ENCODE measurements at regions not wholly inside any gene's neighbourhood (a gene's known extent, or its start where the extent isn't known, plus 50 kb on each side); places are given as distances from the start of the nearest gene placed in this dataset.

GRCh38 chr5:17075236-17075635 lies 139.1 kb upstream of the MYO10 start:
- DNase-seq (no peak), ATAC-seq (no peak)
- no peak overlapping the region for H3K4me3 Mint-ChIP-seq
- no peaks in the 10 kb centered on the region for H3K9me3 Mint-ChIP-seq
- no peaks in the 10 kb centered on the region for H3K27me3 Mint-ChIP-seq
- no peak for TF ChIP-seq CTCF (IDR thresholded peaks at IDR 0.05)
- no peaks in the 10 kb centered on the region for H3K36me3 Mint-ChIP-seq (ENCODE audit: low read depth)
- POLR2A ChIA-PET, result no interaction called here
- no peak overlapping the region for H3K27ac Mint-ChIP-seq
- intact Hi-C loops (cut with micrococcal nuclease), result no loop called here
- CTCF ChIA-PET, result no interaction called here
- no peaks in the 10 kb centered on the region for H3K4me1 Mint-ChIP-seq (ENCODE audit: low read depth)

GRCh38 chr5:17076272-17076671 lies 140.2 kb upstream of the MYO10 start:
- ChIA-PET CTCF (no interaction called here), POLR2A (no interaction called here)
- Mint-ChIP-seq H3K36me3 (ENCODE audit: low read depth) (no peaks in the 10 kb centered on the region), H3K4me3 (no peak overlapping the region), H3K27ac (no peak overlapping the region), H3K27me3 (no peaks in the 10 kb centered on the region), H3K4me1 (ENCODE audit: low read depth) (no peaks in the 10 kb centered on the region), H3K9me3 (no peaks in the 10 kb centered on the region)
- TF ChIP-seq CTCF (IDR thresholded peaks at IDR 0.05), result no peak
- ATAC-seq (no peak), DNase-seq (no peak)
- intact Hi-C loops (cut with micrococcal nuclease), result no loop called here

- Mint-ChIP-seq H3K27me3 (no peaks in the 10 kb centered on the region), H3K27ac (no peak overlapping the region), H3K9me3 (no peaks in the 10 kb centered on the region), H3K36me3 (ENCODE audit: low read depth) (no peaks in the 10 kb centered on the region), H3K4me3 (no peak overlapping the region), H3K4me1 (ENCODE audit: low read depth) (no peaks in the 10 kb centered on the region)
- ChIA-PET POLR2A (no interaction called here), CTCF (no interaction called here)
- DNase-seq, result no peak
- intact Hi-C loops (cut with micrococcal nuclease), result no loop called here
- ATAC-seq, result no peak
- no peak for TF ChIP-seq CTCF (IDR thresholded peaks at IDR 0.05)
These were observed 139.8 kb upstream of the BASP1 start for GRCh38 chr5:17077440-17078233.

- TF ChIP-seq CTCF (IDR thresholded peaks at IDR 0.05), result no peak
- Mint-ChIP-seq H3K27me3 (peaks cover 2% of the 10 kb centered on the region), H3K4me3 (no peak overlapping the region), H3K4me1 (ENCODE audit: low read depth) (no peaks in the 10 kb centered on the region), H3K27ac (no peak overlapping the region), H3K36me3 (ENCODE audit: low read depth) (no peaks in the 10 kb centered on the region), H3K9me3 (no peaks in the 10 kb centered on the region)
- intact Hi-C loops (cut with micrococcal nuclease), result no loop called here
- CTCF ChIA-PET, result no interaction called here
- ATAC-seq (no peak), DNase-seq (no peak)
- POLR2A ChIA-PET, result no interaction called here
These were observed 137.9 kb upstream of the BASP1 start for GRCh38 chr5:17079562-17079961.

GRCh38 chr5:17080361-17080760 lies 137.1 kb upstream of the BASP1 start:
- no peak for TF ChIP-seq CTCF (IDR thresholded peaks at IDR 0.05)
- H3K9me3 Mint-ChIP-seq, result no peaks in the 10 kb centered on the region
- ChIA-PET POLR2A (no interaction called here), CTCF (no interaction called here)
- peaks cover 2% of the 10 kb centered on the region for H3K27me3 Mint-ChIP-seq
- intact Hi-C loops (cut with micrococcal nuclease), result no loop called here
- ATAC-seq (no peak), DNase-seq (no peak)
- H3K4me1 Mint-ChIP-seq (ENCODE audit: low read depth), result no peaks in the 10 kb centered on the region
- H3K27ac Mint-ChIP-seq, result no peak overlapping the region
- H3K36me3 Mint-ChIP-seq (ENCODE audit: low read depth), result no peaks in the 10 kb centered on the region
- no peak overlapping the region for H3K4me3 Mint-ChIP-seq

Data from activated CD8-positive, alpha-beta T cell treated with anti-CD3 and anti-CD28 coated beads for 36 hours (primary cell).